HG02938 (cell line): ENCODE measurements at regions not wholly inside any gene's neighbourhood (a gene's known extent, or its start where the extent isn't known, plus 50 kb on each side); places are given as distances from the start of the nearest gene placed in this dataset.

ENCODE experiments used
- ATAC-seq: cut with Tn5 transposase; IDR thresholded peaks from one replicate; pipeline ENCODE4 v1.9.1; 2021; ENCODE audit warnings: mild to moderate bottlenecking, moderate library complexity; ENCODE audit not compliant: unreplicated experiment

DNA sequence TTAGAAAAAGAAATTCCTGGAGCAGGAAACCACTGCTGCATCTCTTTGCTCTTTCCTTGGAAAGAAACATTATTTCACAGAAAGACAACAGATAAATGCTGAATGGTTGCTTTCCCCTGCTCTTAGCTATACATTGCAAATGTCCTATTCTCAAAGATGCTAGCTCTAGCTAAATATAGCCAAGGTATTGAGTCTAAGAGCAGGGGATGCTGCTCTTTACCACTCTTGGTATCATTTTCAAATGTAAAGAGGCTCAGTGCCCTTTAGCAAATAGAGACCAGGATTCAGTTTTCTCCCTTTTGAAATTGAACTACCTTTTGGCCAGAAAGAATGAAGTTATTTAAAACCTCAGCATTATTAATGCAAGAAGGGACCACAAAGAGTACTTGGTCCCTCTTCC, 104.0 kb upstream of the FUT8 start:
- ATAC-seq: no peak

- no peak for ATAC-seq
Observed at GRCh38 chr14:65310568-65310967, 102.0 kb upstream of the FUT8 start.

GRCh38 chr14:65312859-65313258, 99.7 kb upstream of the FUT8 start:
- no peak for ATAC-seq

DNA sequence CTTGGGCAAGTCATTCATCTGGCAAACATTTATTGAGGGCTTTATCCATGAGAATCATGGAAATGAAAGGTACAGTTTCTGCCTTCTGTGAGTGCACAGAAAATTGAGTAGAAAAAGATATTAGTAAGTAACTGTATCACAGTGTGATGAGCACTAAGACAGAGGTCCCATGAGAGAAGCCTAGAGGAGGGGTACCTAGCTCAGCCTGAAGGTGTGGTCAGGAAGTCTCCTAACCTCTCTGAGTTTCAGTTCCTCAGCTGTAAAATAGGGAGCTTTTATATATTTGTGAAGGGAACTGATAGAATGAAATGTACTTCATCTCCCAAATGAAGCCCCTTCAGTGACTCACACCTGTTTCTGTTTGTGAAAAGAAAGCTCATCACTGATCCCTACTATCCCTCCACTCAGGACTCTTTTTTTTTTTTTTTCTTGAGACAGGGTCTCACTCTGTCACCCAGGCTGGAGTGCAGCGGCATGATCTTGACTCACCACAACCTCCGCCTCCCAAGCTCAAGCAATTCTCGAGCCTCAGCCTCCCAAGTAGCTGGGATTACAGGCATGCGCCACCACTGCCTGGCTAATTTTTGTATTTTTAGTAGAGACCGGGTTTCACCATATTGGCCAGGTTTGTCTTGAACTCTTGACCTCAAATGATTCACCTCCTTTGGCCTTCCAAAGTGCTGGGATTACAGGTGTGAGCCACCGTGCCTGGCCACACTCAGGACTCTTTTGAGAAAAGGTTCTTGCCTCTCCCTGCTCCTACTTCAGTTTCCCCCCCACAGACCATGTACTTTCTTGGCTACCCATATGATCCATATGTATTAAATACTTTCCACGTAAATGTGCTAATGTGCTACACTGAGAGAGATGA, 93.7 kb upstream of the FUT8 start:
- peak; percentile 58 for ATAC-seq

DNA sequence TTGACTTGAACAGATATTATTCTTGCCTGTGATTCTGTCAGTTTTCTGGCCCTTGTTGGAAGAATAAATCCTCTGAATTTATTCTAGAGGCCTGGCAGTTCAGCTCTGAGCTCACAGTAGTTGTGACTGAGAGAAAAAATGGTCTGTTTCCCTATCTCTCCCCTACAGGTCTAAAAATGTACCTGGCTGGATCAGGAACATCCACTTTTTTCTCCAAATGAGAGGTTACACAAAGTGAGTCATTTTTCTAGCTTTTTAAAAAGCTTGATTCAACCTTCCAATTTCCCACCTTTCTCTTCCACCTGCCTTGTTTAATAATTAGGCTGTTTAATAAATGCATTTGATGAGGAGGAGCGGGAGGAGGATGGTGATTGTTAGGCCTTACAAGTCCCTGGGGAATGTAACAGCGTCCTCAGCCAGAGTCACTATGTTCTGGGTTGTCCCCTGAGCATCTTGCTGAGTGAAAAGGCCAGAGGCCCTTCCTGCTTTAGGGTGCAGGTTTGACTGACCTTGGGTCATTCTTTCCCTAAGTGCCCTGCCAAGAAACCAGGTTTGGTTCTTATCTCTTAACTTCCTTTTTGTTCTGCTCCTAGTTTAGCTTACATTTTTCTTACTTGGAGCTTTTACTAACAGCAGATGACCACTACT, 91.7 kb upstream of the FUT8 start:
- no peak for ATAC-seq

DNA sequence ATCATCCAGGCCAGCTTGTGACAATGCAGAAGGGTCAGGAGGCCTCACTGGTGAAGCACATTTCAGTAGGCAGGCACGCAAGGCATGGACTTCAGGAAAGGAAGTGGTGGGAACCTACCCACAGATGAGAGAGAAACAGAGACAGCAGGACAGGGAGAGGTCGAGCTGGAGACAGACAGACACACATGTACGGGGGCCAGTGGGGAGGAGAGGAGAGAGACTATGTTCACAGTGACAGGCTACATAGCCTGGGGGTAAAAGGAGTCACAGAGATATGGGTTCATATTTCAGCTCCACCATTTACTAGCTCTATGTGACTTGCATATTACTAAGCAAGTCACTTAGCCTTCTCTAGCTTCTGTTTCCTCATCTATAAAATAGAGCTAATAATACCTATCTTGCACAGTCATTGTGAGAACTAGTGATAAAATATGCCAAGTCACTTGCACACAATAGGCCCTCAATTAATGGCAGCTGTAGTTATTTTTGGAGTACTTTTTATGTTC, 91.1 kb upstream of the FUT8 start:
- peak; percentile 50 for ATAC-seq

DNA sequence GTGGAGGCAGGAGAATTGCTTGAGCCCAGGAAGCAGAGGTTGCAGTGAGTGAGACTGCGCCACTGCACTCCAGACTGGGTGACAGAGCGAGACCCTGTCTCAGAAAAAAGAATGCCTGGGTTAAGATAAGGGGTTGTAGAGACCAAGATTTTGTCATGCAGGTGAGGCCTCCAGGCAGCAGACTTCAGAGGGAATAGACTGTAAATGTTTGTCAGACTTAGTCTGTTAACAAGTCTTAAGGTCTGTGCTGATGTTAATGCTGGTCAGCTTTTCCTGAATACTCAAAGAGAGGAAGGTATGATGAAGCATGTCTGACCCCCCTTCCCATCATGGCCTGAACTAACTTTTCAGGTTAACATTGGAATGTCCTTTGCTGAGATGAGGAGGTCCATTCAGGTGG, 83.0 kb upstream of the FUT8 start:
- no peak for ATAC-seq

DNA sequence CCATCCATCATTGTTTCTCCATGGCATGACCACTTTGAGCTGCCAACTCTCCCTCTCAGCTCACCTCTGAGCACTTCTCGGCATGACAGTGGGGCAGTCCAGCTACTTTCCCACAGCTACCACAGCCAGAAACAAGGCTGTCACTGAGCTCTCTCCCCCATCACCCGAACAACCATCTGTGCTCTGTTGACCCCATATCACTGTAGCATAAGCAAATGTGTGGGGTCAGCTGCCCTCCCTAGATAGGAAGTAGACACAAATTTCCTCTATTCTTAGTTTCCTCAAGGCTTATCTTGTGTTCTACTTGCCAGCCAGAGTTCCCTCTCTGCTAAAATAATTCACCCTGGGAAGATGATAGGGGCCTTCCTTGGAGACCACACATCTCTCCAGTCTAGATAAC, 82.6 kb upstream of the FUT8 start:
- no peak for ATAC-seq

GRCh38 chr14:65330416-65330815, 82.1 kb upstream of the FUT8 start:
- no peak for ATAC-seq

GRCh38 chr14:65331652-65332051, 80.9 kb upstream of the FUT8 start:
- no peak for ATAC-seq

- ATAC-seq: no peak
Observed at GRCh38 chr14:65332141-65332871, 80.2 kb upstream of the FUT8 start.

GRCh38 chr14:65333943-65334687, 78.4 kb upstream of the FUT8 start:
- no peak for ATAC-seq

DNA sequence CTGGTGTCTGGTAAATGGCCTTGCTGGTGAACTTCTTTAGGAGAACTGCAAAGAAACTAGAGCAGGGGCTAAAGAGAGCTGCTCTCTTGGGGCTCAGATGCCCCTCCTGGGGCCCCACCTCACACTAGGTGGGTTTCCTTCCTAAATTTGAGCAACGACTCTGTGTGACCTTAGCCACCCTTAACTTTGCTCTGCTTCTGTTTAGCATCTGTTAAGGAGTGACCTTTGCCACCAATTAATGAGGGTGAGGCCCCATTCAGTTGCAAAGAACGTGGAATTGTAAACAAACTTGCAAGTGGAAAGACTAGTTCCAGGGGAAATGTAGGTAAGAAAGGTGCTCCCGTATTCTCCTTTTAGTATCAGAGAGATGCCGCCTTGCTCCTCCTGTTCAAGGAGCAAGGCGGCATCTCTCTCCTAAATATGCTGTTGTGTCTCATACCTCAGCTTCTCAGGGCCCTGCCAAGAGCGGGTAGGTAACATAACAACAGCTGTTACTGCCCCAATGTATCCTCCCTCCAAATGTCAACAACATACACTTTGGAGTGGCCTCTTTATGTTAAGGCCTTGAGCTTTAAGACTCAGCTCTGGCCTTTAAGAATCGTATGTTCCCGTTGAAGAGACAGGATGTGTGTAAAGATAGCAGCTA, 77.6 kb upstream of the FUT8 start:
- no peak for ATAC-seq

- no peak for ATAC-seq
Observed at GRCh38 chr14:65335411-65335947, 77.1 kb upstream of the FUT8 start.

DNA sequence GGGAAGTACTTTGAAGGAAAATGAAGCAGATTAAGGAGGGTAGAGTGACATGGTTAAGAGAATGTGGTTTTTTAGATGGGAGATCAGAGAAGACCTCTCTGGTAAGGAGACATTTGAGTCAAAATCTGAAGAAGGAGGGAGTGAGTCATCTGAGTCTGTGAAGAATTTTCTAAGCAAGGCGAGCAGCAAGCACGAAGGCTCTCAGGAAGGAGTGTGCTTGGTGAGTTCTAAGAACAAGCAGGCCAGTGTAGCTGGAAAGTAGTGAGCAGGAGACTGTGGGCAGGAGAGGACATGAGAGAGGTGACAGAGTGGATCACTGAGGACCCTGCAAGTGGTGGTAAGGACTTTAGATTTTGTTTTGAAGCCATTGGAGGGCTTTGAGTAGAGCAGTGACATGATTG, 76.3 kb upstream of the FUT8 start:
- ATAC-seq: peak; percentile 63

GRCh38 chr14:65339866-65340265, 72.7 kb upstream of the FUT8 start:
- no peak for ATAC-seq

DNA sequence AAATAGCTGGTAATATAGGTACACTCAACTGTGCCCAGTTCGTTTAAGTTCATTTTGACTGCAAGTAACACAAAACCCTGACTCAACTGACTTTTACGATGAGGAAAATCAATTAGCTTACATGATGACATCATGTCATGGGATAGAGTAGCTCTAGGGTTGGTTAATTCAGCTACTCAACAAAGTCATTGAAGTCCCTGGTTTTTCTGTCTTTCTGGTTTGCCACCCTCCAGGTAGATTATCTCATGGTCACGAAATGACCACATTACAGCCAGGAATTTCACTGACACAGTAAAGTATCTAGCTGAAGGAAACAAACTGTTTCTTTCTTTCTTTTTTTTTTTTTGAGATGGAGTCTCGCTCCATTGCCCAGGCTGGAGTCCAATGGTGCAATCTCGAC, 68.5 kb upstream of the FUT8 start:
- no peak for ATAC-seq

DNA sequence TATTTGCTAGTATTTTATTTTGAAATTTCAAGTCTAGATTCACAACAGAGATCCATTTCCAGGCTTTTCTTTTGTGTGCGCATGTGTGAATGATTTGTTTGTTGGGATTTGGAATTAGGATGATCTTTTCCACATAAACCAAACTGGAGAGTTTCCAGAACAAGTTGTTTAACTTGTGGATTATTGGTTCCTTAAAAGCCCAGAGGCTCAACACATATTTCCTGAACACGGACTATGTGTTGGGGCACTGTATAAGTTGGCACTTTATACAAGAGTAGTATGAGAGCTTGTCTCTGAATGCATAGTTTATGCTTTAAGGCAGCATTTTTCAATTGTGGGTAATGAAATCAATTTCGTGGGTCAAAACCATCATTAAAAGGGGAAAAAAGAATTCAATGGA, 67.3 kb upstream of the FUT8 start:
- no peak for ATAC-seq

- ATAC-seq: no peak
Observed at GRCh38 chr14:65346474-65346873, 66.1 kb upstream of the FUT8 start.

DNA sequence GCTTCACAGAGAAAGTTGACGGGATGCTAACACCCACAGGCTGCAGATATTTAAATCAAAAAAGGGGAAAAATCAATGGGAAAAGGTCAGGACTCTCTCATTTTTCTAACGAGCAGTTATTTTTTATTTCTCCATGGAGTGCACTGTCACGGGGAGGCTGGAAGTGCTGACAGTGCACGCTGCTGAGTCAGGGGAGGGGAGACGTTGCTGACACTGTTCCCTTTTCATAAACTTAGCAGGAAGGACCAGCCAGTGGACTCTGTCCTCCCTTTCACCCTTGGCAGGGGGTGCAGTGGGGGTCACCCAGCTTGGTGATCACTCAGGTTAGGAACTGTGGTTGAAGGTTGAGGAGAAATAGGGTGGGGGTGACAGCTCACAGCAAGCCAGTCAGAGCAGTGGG, 65.6 kb upstream of the FUT8 start:
- ATAC-seq: no peak
